ENCODE measurements at regions not wholly inside any gene's neighbourhood (a gene's known extent, or its start where the extent isn't known, plus 50 kb on each side); places are given as distances from the start of the nearest gene placed in this dataset.

DNA sequence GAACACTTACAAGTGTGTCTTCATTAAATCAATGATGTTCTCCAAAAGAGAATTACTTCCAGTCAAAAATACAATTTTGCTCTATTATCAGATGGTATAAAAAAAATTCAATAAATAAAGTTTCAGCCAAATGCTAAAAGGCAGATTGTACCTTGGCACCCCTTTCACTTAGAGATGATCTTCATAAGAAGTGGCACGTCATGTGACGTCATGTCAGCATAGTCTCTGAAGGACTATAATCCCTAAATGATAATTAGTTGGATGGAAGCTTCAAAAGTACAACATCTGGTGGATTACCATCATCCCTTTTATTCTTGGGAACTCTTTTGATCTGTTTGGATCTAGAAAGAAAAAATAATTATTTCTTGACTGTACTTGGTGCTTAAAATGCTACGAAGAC lies 335.5 kb upstream of the EDNRB start:
- H2AFZ ChIP-seq (ENCODE audit: low read length) = no peak overlapping the region
- FAIRE-seq = no peak
- in situ Hi-C loops (cut with HindIII; ENCODE audit: extremely low pct_ligation_motif_present, low pct_unique_long_range_greater_than_20kb) = no loop called here

More for the DNA sequence above, 335.5 kb upstream of the EDNRB start:
- CTCF ChIA-PET (ENCODE audit: low intra/inter-chr PET ratio, low total read pairs) = no interaction called here
- no TSS peak for BruUV-seq (replicated peaks)
- Histone ChIP-seq H3K27me3 (ENCODE audit: control insufficient read depth in 1 of 2, insufficient read depth in 2 of 2, low read length in 2 of 2) (no peaks in the 10 kb centered on the region), H3K4me1 (ENCODE audit: insufficient read depth, low read length) (no peaks in the 10 kb centered on the region), H3K36me3 (replicated peaks in 1 of 2; ENCODE audit: control insufficient read depth in 1 of 2, insufficient read depth in 2 of 2, low read length in 2 of 2) (no peaks in the 10 kb centered on the region), H3K4me3 (replicated peaks in 1 of 3; ENCODE audit: insufficient read depth in 1 of 3, low read depth in 2 of 3, low read length in 3 of 3) (no peak overlapping the region), H3K27ac (ENCODE audit: extremely low read length, insufficient read depth, low read length) (no peak overlapping the region), H3K4me2 (ENCODE audit: low read depth, low read length) (no peak overlapping the region), H4K20me1 (ENCODE audit: insufficient read depth, low read length) (no peaks in the 10 kb centered on the region), H3K9ac (ENCODE audit: insufficient read depth, low read depth, low read length) (no peak overlapping the region), H3K79me2 (ENCODE audit: insufficient read depth, low read length) (no peaks in the 10 kb centered on the region), H3K9me3 (ENCODE audit: low read length) (no peaks in the 10 kb centered on the region)
- DNase-seq (ENCODE audit: low spot score) (no peak), ATAC-seq (no peak)
- 5% methylated on average over 3 of the region's 3 CpGs for WGBS (ENCODE audit: low lambda C conversion rate)
- POLR2A ChIA-PET = no interaction called here
- intact Hi-C loops (cut with micrococcal nuclease; ENCODE audit: unreplicated experiment) = no loop called here
- TF ChIP-seq, protein P1, sequence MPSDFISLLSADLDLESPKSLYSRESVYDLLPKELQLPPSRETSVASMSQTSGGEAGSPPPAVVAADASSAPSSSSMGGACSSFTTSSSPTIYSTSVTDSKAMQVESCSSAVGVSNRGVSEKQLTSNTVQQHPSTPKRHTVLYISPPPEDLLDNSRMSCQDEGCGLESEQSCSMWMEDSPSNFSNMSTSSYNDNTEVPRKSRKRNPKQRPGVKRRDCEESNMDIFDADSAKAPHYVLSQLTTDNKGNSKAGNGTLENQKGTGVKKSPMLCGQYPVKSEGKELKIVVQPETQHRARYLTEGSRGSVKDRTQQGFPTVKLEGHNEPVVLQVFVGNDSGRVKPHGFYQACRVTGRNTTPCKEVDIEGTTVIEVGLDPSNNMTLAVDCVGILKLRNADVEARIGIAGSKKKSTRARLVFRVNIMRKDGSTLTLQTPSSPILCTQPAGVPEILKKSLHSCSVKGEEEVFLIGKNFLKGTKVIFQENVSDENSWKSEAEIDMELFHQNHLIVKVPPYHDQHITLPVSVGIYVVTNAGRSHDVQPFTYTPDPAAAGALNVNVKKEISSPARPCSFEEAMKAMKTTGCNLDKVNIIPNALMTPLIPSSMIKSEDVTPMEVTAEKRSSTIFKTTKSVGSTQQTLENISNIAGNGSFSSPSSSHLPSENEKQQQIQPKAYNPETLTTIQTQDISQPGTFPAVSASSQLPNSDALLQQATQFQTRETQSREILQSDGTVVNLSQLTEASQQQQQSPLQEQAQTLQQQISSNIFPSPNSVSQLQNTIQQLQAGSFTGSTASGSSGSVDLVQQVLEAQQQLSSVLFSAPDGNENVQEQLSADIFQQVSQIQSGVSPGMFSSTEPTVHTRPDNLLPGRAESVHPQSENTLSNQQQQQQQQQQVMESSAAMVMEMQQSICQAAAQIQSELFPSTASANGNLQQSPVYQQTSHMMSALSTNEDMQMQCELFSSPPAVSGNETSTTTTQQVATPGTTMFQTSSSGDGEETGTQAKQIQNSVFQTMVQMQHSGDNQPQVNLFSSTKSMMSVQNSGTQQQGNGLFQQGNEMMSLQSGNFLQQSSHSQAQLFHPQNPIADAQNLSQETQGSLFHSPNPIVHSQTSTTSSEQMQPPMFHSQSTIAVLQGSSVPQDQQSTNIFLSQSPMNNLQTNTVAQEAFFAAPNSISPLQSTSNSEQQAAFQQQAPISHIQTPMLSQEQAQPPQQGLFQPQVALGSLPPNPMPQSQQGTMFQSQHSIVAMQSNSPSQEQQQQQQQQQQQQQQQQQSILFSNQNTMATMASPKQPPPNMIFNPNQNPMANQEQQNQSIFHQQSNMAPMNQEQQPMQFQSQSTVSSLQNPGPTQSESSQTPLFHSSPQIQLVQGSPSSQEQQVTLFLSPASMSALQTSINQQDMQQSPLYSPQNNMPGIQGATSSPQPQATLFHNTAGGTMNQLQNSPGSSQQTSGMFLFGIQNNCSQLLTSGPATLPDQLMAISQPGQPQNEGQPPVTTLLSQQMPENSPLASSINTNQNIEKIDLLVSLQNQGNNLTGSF (CRISPR knock-in tag; IDR thresholded peaks at IDR 0.05) = no peak
- TF ChIP-seq SPEN (CRISPR knock-in tag; IDR thresholded peaks at IDR 0.05; ENCODE audit: low read depth) (no peak), GLI4 (CRISPR knock-in tag; IDR thresholded peaks at IDR 0.05; ENCODE audit: borderline replicate concordance) (no peak), CREB1 (IDR thresholded peaks at IDR 0.05) (peak; percentile 94), CREB1 (CRISPR knock-in tag; IDR thresholded peaks at IDR 0.05) (no peak), RORA (CRISPR knock-in tag; IDR thresholded peaks at IDR 0.05) (no peak), ZNF333 (CRISPR knock-in tag; IDR thresholded peaks at IDR 0.05; ENCODE audit: borderline replicate concordance) (no peak), ZNF776 (CRISPR knock-in tag; IDR thresholded peaks at IDR 0.05) (no peak), BRCA1 (CRISPR knock-in tag; IDR thresholded peaks at IDR 0.05) (no peak), CENPT (CRISPR knock-in tag; IDR thresholded peaks at IDR 0.05; ENCODE audit: low read depth) (no peak), HHEX (CRISPR knock-in tag; IDR thresholded peaks at IDR 0.05) (no peak), ZFAT (CRISPR knock-in tag; conservative IDR thresholded peaks at IDR 0.05) (no peak), SMAD3 (CRISPR knock-in tag; IDR thresholded peaks at IDR 0.05) (no peak), ATF7 (IDR thresholded peaks at IDR 0.05) (peak; percentile 73), ATF7 (CRISPR knock-in tag; IDR thresholded peaks at IDR 0.05) (no peak)

Data from HepG2 (cell line).